ENCODE measurements at regions not wholly inside any gene's neighbourhood (a gene's known extent, or its start where the extent isn't known, plus 50 kb on each side); places are given as distances from the start of the nearest gene placed in this dataset.
"Not testable (repeated sequence)": the region's sequence is repeated elsewhere in the genome, so short reads cannot be mapped to it uniquely, and the experiment has no call there.

DNA sequence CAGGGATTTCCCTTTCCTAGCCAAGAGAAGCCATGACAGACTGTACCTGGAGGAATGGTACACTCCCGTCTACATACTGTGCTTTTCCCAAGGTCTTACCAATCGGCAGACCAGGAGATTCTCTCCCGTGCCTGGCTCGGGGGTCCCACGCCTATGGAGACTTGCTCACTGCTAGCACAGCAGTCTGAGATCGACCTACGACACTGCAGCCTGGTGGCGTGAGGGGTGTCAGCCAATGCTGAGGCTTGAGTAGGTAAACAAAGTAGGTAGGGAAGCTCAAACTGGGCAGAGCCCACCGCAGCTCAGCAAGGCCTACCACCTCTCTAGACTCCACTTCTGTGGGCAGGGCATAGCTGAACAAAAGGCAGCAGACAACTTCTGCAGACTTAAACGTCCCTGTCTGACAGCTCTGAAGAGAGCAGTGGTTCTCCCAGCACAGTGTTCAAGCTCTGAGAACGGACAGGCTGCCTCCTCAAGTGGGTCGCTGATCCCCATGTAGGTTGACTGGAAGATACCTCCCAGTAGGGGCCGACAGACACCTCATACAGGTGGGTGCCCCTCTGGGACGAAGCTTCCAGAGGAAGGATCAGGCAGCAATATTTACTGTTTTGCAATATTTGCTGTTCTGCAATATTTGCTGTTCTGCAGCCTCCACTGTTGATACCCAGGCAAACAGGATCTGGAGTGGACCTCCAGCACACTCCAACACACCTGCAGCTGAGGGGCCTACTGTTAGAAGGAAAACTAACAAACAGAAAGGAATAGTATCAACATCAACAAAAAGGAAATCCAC is 270.4 kb upstream of the TLE3 start:
- not testable (repeated sequence) for DNase-seq (ENCODE audit: low read depth)

DNA sequence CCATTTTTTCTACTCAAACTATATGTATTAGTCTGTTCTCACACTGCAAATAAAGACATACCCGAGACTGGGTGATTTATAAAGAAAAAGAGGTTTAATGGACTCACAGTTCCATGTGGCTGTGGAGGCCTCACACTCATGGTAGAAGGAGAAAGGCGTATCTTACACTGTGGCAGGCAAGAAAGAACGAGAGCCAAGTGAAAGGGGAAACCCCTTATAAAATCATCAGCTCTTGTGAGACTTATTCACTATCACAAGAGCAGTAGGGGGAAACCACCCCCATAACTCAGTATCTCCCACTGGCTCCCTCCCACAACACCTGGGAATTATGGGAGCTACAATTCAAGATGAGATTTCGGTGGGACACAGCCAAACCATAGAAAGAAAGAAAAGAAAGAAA is 266.3 kb upstream of the TLE3 start:
- not testable (repeated sequence) for DNase-seq (ENCODE audit: low read depth)

DNA sequence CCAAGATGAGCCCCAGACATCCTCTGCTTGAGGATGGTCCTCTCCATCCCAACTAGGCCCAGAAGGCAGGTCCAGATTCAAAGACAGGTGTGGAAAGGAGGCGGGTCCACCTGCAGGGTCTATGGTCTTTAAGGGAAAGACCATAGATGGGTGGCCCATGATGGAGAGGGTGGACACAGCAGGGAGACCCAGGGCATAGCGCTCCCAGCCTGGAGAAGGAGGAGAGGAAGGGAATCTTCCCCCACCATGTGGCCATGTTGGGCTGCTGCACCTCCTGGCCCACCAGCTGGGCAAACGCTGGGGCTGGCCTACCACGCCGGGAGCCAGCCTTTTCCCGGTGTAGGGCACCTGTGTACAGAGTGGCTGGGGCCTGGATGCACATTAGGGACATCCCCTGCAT is 265.2 kb upstream of the TLE3 start:
- peak; percentile 34 for DNase-seq (ENCODE audit: low read depth)

DNA sequence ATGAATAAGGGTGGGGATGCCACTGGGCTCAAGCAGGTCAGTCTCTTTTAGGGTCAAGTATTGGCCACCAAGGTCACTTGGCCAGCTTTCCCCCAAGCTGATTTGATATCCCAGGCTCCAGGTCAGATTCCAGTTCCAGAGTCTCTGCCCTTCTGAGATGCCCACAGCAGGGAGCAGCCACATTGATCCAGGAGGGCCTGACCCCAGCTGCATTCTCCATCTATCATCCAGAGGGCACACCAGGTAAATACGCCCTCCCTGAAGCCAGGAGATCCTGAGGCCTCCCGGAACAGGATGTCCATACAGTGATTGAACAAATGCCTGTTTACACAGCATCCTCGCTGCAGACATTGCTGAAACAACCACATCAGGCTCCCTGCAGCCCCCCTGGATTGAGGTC is 264.6 kb upstream of the TLE3 start:
- DNase-seq (ENCODE audit: low read depth): no peak

DNA sequence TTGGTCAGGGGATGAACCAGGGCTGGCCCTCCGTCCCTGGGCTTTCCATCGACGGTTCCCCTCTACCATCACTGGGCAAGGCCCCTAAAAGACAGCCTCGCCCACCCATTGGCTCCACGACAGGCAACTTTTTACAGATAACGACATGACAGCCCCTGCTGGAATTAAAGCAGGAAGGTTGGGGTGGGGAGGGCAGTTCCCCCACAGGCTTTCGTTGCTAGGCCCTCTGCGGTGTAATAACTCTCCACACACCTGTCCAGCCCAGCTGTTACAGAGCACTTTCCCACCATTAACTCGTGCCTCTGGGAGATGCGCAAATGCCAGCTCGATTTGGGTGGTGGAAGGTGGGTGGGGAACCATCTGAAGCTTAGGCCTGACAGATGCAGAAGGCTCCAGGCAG is 264.2 kb upstream of the TLE3 start:
- no peak for DNase-seq (ENCODE audit: low read depth)

DNA sequence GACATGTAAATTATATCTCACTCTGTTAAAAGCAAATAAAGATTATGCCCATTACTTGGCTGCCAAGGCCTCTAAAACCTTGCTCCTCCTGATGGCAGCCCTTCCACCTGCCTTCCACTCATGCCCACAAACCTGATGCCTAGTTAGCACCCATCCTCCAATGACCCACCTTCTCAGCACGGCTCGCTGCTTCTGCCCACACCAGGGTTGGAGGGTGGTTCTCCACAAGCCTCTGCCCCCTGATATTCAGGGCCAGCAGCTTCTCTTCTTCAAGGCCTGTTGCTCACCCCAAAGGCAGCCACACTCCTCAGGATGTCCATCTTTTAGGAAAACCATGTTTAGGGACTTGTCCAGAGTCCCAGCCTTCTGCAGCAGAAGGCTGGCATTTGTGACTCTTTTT is 263.4 kb upstream of the TLE3 start:
- no peak for DNase-seq (ENCODE audit: low read depth)

DNA sequence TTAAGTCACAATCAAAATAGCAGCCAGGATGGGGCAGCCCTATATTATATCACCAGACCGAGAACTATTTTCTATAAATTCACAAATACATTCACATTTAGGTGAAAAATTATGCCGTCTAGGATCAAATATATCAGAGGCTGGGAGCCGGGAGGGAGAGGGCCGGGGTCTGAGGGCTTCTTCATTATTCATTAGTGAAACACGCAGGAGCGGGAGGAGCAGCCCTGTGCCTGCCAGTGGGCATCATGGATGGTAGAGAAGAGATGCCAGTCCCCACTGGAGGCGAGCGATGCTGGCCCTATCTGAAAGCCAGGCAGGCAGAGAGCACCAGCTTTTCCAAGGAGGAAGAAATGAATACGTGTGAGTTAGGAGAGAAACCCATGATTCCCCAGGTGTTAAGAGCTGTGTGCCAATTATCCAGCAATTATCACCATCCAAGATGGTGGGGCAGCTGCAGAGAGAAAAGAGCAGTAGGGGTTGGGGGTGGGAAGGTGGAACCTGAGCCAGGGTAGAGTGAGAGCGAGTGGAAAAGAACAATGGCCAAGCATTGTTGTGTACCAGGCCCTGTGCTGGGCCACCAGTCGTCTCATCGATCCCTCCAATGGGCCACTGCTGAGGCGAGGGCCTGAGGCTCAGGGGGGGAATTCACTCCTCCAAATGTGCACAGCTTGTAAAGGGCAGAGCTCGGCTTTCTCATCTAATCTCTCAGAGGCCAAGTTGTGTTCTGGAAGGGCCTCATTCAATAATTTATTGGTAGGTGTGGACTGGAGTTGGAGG is 261.3 kb upstream of the TLE3 start:
- no peak for DNase-seq (ENCODE audit: low read depth)

DNA sequence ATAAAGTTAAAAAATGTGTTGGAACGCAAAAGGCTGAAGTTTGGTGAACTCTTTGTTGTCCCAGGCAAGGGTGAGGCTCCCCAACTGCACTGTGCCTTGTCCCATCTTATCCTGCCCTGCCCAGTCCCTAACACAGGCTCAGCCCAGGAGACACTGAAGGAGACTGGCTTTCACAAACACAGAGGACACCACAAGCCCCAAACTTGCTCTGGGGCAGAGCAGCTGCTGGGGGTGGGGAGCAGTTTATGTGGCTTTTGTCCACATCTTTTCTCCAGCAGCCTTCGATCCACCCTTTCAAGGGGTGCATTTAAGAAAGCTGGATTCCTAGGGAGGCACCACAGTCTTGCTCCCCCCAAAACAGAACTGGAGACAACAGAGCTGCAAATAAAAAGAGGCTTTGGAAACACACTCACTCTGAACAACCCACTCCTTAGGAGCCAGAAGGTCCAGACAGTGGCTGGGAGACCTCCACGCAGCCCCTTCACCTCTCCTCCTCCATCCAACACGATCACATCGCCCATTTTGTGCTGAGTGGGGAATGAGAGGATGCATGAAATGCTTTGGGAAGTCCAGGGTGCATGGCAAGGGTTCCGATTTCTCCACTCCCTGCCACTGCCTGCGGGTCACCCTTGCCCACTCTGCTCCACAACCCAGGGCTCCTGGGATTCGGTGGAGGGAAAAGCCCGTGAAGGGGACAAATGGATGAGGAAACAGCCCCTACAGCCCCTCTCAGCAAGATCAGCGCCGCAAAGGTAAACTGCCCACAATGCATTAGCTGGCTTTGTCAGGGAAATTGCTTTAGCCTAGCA is 260.5 kb upstream of the TLE3 start:
- no peak for DNase-seq (ENCODE audit: low read depth)

DNA sequence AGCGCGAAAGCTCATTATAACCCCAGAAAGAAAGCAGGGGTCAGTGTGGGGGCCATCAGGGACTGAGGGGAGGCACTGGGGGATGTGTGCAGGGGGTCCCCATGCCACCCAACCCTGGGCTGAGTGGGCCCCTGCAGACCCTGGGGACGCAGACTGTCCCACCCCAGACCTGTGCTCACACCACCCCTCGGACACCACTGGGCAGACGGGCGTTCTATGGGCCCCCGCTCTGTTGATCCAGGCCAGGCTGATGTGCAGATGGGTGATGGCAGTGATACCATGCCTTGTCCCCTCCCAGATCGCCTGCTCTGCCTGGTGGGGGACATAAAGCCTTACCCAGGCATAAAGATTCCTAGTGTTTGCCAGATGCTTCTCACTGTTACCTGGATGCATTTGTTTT is 259.7 kb upstream of the TLE3 start:
- no peak for DNase-seq (ENCODE audit: low read depth)

DNA sequence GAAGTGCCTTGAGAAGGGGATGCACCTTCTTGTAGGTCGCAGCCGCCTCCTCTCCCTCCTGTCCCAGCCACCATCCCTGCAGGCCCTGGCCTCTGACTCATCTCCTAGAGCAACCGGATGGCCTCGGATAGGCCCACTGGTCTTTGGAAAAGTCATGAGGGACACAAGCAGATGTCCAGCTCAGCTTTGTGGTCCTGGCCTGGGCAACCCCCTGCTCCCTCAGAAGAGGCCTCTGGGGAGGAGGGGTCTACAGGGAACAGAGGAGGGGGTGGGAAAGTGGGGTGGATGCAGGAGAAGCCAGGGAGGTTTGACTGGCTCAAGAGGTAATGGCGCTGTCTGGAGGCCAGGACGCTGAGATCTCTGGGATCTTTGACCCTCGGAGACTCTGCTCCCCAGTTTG is 259.2 kb upstream of the TLE3 start:
- DNase-seq (ENCODE audit: low read depth): peak; percentile 38

DNA sequence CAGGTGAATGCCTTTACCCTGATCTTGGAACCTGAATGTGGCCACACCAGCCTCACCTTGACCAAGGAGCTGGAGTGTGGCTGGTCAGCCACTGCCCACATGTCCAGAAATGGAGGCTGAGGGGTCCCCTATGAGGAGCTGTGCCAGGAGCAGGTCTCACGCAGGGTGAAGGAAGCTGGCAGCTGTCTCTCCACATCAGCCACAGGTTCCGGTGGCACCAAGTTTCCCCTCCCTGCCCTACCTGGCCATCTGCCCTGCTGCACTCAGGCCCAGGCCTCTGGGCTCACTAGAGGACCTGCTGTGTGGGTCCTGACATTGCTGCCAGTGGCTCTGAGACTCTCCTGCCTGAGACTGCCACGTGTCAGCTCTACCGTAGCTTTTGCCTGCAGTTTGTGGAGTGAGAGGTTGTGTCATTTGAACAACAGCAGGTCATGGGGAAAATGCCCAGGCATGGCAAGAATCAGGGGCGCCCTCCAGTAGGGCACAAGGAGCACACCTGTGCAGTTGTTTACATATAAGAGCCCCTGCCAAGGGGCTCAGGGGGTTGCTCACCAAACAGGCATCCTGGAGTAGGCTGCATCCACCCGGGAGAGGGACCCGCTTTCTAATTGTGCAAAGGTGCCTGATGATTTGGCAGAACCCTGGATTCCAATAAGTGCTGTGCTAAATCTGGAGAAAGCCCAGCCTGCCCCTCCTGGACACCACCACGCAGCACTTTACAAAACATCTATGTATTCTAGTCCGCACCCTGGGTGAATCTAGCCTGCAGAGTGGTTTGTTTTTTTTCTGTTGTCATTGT is 258.5 kb upstream of the TLE3 start:
- no peak for DNase-seq (ENCODE audit: low read depth)

DNA sequence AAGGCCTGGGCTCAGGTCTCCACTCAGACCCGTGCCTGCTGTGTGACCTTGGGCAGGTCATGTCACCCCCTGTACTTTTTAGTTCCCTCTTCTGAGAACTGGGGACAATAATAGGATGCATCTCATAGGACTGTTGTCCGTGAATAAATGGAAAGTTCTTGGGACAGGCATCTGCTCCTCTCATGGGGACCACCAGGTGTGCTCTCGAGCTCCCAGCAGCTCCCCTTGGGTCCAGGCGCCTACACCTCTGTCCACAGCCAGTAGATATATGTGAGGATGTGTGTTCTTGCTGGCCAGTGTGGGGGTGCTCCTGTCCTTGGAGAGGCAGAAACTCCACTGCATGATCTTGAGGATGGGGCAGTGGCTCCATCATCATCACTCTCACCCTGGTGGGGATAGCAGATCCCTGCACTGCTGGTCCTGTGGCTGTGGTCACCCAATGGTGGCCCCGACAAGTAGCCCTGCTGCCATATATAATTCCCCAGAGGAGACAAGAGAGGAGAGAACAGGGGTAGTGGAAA is 257.6 kb upstream of the TLE3 start:
- DNase-seq (ENCODE audit: low read depth): no peak

DNA sequence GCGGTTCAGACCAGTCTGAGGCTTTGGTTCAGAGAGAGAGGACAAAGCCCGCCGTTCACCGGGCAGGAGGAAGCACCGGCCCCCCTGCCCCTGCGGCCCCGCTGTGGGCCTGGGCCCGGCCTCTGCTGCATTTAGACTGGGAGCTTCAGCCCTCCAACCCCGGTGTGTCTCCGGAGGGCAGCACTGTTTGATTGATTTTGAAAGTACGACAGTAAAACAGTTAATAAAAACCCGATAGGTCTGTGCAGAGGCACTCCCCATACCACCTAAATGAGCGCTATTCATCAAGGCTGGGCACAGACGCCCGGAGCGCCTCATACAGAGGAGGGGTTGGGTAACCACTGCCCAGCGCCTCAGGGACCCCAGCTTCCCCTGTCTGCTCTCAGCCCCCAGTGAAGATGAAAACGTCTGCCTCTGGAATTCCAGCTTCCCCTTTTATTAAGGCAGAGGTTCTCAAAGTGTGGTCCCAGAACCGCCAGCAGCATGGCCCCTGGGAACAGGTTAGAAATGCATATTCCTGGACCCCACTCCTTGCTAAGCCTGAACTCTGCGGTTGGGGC is 256.7 kb upstream of the TLE3 start:
- no peak for DNase-seq (ENCODE audit: low read depth)

DNA sequence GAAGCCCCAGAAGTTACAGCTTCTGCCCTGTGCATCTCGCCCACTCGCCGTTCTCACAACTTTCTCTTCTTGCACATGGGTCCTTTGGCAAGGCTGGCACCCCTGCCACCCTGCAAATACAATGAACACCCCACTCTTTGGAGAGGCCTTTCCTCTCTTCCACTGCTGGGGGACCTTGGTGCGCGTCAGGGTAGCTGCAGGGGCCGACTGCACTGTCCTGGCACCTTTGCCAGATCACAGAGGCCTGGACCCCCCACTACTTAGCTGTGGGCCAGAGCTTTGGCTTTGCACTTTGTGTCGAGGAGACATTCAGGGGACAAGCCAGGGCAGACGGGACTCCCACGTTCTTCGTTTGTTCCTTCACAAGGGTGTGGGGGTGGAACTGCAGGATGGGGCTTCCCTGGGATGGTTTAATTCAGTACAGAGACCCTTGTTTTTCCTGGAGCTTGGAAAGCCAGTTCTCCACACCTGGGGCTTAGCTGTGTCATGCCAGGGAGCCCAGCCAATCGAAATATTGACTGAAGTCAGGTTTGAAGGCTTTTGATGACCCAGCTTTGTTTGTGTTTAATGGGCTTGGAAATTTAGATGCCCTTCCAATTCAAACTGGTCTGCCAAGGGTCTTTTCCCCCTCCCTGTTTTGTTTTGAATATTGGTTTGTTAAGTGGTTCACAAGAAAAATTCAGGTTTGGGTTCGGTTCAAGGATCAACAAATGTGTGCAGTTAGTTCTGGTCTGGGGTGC is 256.1 kb upstream of the TLE3 start:
- no peak for DNase-seq (ENCODE audit: low read depth)

DNA sequence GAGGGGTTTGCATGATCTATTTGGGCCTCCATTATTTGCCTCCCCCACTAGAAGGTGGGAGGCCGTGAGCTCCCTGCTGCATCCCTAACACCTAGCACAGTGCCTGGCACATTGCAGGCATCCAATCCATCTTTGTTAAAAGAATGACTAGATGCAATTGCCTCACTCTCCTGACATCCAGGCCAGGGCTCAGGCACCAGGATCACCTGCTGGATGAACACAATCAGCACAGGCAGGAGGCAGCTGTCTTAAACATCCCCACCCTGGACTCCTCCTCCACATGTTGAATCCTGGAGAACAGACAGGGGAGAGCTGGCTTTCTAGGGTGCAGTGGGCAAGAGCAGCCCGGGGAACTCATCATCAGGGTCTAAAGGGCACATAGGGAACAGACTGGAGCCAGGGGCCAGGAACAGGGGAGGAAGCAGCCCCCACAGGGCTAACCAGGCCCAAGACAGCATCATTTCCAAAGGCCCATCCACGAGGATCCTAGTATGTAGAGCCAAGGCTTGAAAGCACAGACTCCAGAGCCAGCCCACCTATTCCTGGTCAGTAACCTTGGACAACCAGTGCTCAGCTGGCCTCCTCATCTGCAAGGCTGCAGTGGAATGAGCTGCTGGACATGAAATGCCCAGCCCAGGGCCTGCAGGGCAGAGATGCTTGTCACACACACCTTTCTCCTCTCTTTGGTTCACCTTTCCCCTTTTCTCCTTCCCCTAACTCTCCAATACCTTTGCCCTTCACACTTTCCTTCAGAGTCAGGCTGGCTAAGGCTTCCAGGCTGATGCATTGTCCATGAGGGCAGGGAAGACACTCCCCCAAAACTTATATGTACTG is 254.4 kb upstream of the TLE3 start:
- no peak for DNase-seq (ENCODE audit: low read depth)

DNA sequence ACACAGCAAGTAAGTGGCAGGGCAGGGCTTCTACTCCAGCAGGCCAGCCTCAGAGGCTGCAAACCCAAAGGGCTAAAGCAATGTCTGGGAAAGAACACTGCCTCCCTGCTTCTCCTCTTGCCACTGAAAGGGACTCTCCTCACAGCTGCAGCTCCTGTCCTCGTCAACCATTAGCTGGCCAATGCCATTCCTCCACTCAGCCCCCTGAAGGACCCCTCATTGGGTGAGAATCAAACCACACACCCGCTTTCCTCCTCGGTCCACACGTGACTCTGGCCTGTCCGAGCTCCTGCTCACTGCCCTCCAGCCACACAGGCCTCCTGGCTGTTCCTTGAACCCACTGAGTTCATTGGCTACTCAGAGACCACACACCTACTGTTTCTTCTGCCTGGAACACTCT is 253.7 kb upstream of the TLE3 start:
- no peak for DNase-seq (ENCODE audit: low read depth)

DNA sequence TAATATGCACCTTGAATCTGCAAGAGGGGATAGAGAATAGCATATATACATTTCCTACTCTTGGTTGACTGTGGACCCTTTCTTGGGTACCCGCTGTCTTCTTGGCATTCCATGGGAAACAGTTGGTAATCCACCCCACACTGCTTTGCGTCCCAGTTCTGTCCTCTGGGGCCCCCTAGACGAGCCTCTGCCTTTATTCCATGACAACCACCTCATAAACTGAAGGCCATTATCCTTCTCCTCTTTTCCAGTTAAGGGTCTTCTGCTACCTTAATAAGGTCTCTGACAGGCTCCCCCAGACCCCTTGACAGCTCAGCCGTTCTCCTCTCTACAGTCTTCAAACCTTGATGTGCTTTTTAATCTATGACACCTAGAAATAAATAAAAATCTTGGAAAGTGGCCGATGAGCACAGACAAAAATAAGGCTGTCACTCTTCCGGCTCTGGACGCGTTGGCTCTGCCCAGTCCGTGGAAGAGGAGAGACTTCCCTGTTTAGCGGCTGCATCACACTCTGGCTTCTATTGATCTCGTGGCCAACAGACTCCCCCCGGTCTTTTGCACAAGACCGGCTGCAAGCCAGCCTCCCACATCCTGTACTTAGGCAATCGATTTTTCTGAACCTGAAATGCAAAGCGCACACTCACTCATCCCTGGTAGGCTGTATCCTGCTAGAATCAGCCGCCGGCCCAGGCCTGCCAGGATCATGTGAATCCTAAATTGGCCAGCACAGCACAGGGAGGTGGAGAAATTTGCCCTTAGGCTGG is 251.0 kb upstream of the TLE3 start:
- DNase-seq (ENCODE audit: low read depth): peak; percentile 7

DNA sequence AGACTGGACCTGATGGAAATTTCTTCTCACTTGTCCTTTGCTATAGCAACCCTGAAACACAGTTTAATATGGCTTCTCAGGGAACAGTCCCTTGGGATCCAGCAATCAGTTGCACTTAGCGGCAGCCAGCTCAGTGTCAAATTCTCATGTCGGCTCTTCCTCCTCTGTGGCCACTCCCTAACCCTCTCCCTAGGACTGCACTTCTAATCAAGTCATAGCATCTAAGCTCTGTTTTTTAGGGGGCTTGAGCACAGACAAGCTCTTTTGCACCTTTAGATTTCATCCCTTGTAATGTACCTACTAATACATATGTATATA is 250.5 kb upstream of the TLE3 start:
- DNase-seq (ENCODE audit: low read depth): no peak

All from Daoy (cell line).